NCI-H526 (cell line): ENCODE measurements at regions not wholly inside any gene's neighbourhood (a gene's known extent, or its start where the extent isn't known, plus 50 kb on each side); places are given as distances from the start of the nearest gene placed in this dataset.
"Not testable (repeated sequence)": the region's sequence is repeated elsewhere in the genome, so short reads cannot be mapped to it uniquely, and the experiment has no call there.

Source experiments
- DNase-seq, 2 experiments: peaks; one replicate each; lab custom pipeline; 2025; lab: John Stamatoyannopoulos, UW

DNA sequence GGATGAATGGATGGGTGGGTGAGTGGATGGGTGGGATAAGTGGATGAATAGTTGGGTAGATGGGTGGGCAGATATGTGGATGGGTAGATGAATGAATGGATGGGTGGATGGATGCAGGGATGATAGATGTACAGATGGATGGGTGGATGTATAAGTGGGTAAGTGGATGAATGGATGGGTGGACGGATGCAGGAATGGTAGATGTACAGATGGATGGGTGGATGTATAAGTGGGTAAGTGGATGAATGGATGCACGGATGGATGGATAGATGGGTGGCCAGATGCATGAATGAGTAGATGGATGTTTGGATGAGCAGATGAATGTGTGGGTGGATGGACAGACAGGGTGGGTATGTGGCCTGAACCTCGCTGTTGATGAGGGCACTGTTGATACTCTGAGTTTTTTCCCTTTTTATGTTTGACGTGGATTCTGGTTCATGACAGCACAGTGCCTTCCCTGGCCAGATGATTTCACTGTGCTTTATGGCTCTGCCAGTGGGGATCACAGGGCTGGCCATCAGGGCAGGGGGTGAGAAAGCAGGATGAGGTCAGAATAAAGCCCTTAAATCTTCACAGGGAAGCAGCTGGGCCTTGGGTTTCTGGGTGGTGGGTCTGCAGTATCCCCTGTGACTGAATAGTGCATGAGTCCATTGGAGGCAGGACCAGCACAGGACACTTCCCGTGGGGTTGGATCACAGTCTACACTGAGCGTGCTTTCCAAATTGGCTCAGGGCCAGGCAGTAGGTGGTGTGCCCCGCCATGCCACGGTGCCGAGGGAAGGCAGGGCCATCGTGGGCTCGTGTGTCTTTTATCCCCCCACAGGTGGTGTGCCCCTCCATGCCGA, 213.2 kb downstream of the BANP start:
- not testable (repeated sequence) for DNase-seq

GRCh38 chr16:88165040-88165544, 213.9 kb downstream of the BANP start:
- not testable (repeated sequence) for DNase-seq

- not testable (repeated sequence) for DNase-seq
These were observed 214.4 kb downstream of the BANP start for GRCh38 chr16:88165683-88166082.

DNA sequence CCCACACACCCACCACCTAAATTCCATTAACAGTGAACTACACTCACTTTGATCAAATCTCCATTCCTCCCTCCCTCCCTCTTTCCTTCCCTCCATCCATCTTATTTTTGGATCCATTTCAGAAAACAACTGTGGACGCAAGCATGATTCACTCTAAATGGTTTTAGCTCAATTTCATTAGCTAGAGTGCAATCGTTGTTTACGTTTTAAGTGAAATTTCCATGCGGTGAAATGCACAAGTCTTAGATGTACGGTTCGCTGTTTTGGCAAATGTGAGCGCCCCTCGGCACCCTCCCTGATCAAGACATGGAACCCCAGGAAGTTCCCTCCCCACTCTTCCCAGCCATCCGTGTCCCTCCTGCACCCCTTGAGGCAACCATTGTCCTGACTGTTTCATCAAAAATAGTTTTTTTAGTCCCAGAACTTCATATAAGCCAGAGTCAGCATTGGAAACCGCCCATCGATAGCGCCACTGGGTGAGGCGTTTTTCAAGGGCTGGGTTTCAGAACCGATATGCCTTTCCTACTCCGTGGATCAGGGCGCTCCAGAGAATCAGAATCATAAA, 215.1 kb downstream of the BANP start:
- not testable (repeated sequence) for DNase-seq

- not testable (repeated sequence) for DNase-seq
These were observed 214.8 kb upstream of the ZNF469 start for GRCh38 chr16:88167798-88168556.

DNA sequence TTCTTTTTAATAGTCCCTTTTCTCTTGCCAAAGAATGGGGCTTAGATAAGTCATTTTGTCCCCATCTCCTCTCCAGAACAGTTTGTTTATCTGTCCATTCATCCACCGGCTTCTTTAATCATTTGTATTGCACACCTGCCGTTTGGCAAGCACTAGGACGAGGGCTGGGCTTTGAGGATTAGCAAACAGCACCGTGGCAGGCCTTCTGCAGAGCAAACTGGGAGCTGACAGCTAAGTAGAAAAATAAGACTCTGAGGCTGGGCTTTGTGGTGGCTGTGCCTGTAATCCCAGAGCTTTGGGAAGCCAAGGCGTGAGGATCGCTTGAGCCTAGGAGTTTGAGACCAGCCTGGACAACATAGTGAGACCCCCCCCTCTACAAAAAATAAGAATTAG, 214.2 kb upstream of the ZNF469 start:
- DNase-seq, result peak in 1 of 2 experiments; percentile 24

DNA sequence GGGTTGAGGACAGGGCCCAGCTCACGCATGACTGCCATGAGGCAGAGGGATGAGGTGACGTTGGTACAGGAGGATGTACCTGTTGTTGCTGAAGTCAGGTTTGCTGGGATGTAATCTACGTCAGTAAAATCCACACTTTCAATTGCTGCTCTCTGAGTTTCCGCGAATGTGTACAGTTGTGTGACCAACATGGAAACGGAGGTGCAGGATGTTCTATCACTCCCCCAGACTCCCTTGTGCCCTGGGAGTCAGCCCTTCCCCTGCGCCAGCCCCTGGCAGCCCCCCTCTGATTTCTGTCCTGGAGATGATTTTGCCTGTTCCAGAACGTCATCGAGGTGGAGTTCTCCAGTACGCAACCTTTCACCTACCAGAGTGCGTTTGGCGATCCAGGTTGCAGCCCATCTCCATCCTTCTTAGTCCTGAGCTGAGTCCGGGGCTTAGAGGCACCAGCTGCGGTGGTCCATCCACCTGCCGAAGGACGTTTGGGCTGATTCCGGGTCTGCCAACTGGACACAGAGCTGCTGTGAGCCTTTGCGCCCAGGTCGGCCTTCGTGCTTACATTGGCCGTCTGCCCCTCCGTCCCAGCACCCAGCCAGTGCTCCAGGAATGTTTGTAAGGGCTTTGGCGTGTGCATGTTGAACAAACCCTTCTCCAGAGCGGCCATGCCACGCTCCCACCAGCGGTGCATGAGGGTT, 213.5 kb upstream of the ZNF469 start:
- DNase-seq, result not testable (repeated sequence)

GRCh38 chr16:88169831-88170165, 213.0 kb upstream of the ZNF469 start:
- not testable (repeated sequence) for DNase-seq

DNA sequence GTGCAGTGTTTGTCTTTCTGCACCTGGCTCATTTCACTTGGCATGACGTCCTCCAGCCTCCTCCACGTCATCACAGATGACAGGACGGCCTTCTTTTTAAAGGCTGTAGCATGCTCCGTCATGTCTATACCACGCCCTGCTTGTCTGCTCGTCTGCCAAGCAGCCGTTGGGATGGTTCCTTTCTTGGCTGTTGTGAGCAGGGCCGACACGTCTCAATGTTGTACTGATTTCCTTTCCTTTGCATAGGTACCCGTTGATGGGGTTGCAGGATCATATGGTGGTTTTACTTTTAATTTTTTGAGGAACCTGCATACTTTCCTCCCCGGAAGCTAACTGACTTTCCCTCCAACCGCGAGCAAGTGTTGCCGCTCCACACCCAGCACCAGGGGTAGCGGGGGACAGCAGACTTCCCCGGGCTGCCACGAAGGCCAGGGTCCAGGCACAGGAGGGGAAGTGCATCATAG, 212.2 kb upstream of the ZNF469 start:
- DNase-seq, result no peak

GRCh38 chr16:88171126-88171525, 211.6 kb upstream of the ZNF469 start:
- not testable (repeated sequence) for DNase-seq

DNA sequence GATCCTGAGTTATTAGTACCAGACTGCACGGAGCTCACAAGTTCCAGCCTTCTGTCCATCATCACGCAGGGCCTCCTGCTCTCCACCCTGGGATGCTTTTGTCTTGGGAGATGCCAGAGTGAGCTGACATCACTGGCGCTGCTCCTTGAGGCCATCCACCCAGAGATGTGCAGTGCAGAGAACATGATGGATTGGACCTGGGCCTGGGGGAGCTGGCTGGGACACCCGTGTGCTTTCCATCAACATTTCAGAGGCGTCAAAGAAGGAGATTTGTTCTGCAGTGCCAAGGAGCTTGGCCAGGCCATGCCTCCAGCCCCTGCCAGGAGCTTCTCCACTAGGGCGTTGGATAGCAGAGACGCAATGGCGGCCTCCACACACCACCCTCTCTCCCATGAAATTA, 206.6 kb upstream of the ZNF469 start:
- DNase-seq, result not testable (repeated sequence)

- not testable (repeated sequence) for DNase-seq
These were observed 206.1 kb upstream of the ZNF469 start for GRCh38 chr16:88176591-88177180.

DNA sequence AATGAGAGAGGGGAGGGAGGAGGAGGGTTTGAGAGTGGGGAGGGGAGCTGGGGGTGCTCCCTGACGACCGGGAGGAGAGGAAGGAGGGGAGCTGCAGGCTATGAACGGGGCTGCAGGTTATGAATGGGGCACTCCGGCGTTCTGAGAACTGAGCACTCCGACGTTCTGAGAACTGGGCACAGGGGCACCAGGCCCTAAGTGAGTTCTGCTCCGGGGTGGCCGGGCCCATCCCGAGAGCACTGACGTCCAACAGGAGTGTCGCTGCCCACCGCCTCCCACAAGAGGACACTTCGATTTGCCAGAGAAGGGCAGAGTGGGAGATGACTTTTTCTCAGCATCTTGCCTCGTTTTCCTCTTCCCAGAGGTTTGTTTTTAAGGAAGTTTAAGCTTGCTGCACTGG, 204.5 kb upstream of the ZNF469 start:
- DNase-seq, result not testable (repeated sequence)

- DNase-seq, result not testable (repeated sequence)
These were observed 203.9 kb upstream of the ZNF469 start for GRCh38 chr16:88178896-88179295.

DNA sequence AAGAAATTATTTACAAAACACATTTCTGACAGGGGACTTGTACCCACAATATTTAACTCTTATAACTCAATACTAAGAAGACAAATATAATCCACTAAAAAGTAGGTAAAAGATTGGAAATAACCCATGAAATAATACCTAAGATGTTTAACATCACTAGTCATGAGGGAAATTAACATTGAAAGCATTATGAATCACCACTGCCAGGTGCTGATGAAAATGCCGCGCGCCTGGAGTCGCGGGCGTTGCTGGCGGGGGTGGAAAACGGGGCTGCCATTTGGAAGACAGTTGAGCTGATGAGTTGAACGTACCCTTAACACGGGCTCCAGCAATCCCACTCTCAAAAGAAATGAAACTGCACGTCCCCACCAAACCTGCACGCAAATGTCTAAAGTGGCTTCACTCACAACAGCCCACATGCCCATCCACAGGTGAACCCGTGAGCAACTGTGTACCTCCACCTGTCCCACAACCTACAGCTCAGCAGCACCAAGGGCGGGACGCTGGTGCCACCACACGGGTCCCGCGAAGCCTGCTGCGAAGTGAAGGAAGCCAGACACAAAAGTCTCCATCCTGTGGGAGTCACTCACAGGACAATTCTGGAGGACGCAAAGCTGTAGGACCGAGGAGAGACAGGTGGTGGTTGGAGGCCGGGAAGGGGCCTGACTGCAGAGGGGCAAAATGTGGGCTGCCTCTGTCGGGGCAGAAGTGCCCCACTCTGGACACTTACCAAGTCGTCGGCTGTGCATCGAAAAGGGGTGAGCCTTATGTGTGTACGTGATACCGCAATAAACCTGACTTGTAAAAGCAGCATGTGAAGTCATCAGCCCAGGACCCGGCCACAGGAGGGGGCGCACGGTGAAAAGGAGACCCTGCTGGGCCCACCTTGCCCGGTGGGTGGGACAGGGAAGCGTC, 199.5 kb upstream of the ZNF469 start:
- peak in 1 of 2 experiments; percentile 19 for DNase-seq

- DNase-seq, result not testable (repeated sequence)
These were observed 198.7 kb upstream of the ZNF469 start for GRCh38 chr16:88184053-88184452.

DNA sequence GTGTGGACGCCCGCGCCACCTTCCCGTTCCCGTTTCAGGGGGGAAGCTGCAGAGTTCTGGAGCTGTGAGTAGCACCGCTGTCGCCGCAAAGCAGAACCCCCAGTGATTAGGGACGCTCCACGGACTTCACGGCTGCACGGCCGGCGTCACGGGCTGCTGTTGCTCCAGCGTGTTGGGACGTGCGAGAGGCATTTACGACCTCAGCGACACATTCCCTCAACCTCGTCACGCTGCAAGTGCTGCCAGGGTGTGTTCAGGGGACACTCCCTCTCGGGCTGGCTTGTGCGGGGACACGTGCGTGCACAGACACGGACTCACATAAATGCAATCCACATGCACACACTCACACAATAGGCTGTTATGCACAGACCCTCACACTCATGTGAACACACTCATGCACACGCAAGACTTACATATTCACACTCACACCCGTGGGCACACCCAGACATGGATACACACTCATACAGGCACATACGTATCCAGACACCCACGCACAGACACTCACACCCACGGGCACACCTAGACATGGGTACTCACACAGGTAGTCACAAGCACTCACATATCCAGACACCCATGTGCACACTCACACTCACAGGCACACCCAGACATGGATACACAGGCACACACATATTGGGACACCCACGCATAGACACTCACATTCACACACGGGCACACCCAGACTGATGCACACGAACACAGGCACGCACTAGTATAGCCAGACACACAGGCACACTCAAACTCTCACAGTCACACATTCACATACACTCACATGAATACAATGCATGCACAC, 198.0 kb upstream of the ZNF469 start:
- DNase-seq, result peak in 1 of 2 experiments; percentile 15

DNA sequence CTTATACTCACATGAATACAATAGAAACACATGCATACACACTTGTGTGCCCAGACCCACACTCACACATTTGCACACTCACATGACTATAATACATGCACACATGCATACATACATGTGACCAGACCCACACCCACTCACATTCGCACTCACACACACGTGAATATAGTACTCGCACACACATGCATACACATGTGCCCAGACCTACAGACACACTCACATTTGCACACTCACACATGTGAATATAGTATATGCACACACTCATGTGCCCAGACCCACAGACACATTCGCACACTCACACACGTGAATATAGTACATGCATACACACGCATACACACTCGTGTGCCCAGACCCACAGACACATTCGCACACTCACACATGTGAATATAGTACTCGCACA, 197.4 kb upstream of the ZNF469 start:
- DNase-seq, result not testable (repeated sequence)
